ENCODE measurements at regions not wholly inside any gene's neighbourhood (a gene's known extent, or its start where the extent isn't known, plus 50 kb on each side); places are given as distances from the start of the nearest gene placed in this dataset. TPM values are rescaled to one million over a fixed set of nuclear protein-coding genes. Genes with fewer than 3 reads are reported as not detected.

- H3K23ac ChIP-seq (ENCODE audit: insufficient read length), result no peak overlapping the region
- H3K56ac ChIP-seq (replicated peaks; ENCODE audit: insufficient read length, low read depth, low read length), result no peak overlapping the region
- H4K91ac ChIP-seq (replicated peaks; ENCODE audit: insufficient read length, low read length), result no peak overlapping the region
- no peak overlapping the region for H2BK120ac ChIP-seq (replicated peaks; ENCODE audit: low read depth, low read length)
- no peak overlapping the region for H3K27ac ChIP-seq (ENCODE audit: low read depth, low read length)
- H3K36me3 ChIP-seq (ENCODE audit: control insufficient read depth in 2 of 4, insufficient read depth in 4 of 4, low read length in 3 of 4), result no peaks in the 10 kb centered on the region
- TF ChIP-seq BRCA1 (IDR thresholded peaks at IDR 0.05; ENCODE audit: low read depth, low read length), result no peak
- TF ChIP-seq RXRA (IDR thresholded peaks at IDR 0.05; ENCODE audit: insufficient read depth, low read depth, low read length), result no peak
- no peak overlapping the region for H2BK20ac ChIP-seq (ENCODE audit: low read length)
- H3K18ac ChIP-seq (ENCODE audit: extremely low read depth, low read length), result no peak overlapping the region
- H2BK5ac ChIP-seq (ENCODE audit: low read depth, low read length), result no peak overlapping the region
- FAIRE-seq, result no peak
- H4K20me1 ChIP-seq (replicated peaks in 1 of 2; ENCODE audit: control insufficient read depth in 1 of 2, insufficient read depth in 2 of 2, low read length in 2 of 2), result no peaks in the 10 kb centered on the region
- no peak overlapping the region for H3K4ac ChIP-seq (replicated peaks; ENCODE audit: insufficient read length, low read depth, low read length)
- H2BK15ac ChIP-seq (ENCODE audit: low read length), result no peak overlapping the region
- H2AFZ ChIP-seq (ENCODE audit: low read length), result peak overlapping the region; percentile 20; the same call in 1 of the 2 replicates
- no peak overlapping the region for H3K4me2 ChIP-seq (ENCODE audit: insufficient read depth in 1 of 2, low read depth in 2 of 2, low read length in 2 of 2)
- POLR2A ChIA-PET (ENCODE audit: partially characterized antibody), result no interaction called here
- no peaks in the 10 kb centered on the region for H3K4me1 ChIP-seq (replicated peaks in 1 of 4; ENCODE audit: control insufficient read depth in 3 of 4, insufficient read depth in 4 of 4, low read length in 3 of 4)
- peaks cover 0 to 3% of the 10 kb centered on the region in 2 experiments; a peak in 2 of 4 replicates for H3K9me3 ChIP-seq (ENCODE audit: insufficient read depth in 2 of 2, low read depth in 1 of 2, low read length in 1 of 2)
- no peaks in the 10 kb centered on the region for H3K27me3 ChIP-seq (replicated peaks in 1 of 4; ENCODE audit: control insufficient read depth in 3 of 4, extremely low read depth in 1 of 4, insufficient read depth in 3 of 4, low read length in 3 of 4)
- no peak overlapping the region for H4K8ac ChIP-seq (ENCODE audit: extremely low read depth, insufficient read depth, low read length)
- no peak overlapping the region for H2BK12ac ChIP-seq (ENCODE audit: low read depth, low read length)
- DNase-seq (ENCODE audit: low read depth in 1 of 2, low spot score in 2 of 2), result no peak
- H3K79me2 ChIP-seq (ENCODE audit: control insufficient read depth in 1 of 2, insufficient read depth in 2 of 2, low read length in 2 of 2), result no peaks in the 10 kb centered on the region
- no peaks in the 10 kb centered on the region for H3K79me1 ChIP-seq (ENCODE audit: low read depth, low read length)
- CTCF ChIA-PET (ENCODE audit: partially characterized antibody), result interaction anchor here (0.5 kb wide), 1 partner anchor 9 kb away, joined by 3 read pairs; no protein-coding TSS in a partner anchor
- H2AK5ac ChIP-seq (ENCODE audit: low read depth, low read length), result no peak overlapping the region
- H3K23me2 ChIP-seq (ENCODE audit: low read depth, low read length), result no peaks in the 10 kb centered on the region; the same call in 1 of the 2 replicates
- H4K5ac ChIP-seq (ENCODE audit: insufficient read length, low read depth, low read length), result no peak overlapping the region
- H3K9ac ChIP-seq (replicated peaks in 1 of 4; ENCODE audit: extremely low read depth in 1 of 4, low read depth in 3 of 4, low read length in 3 of 4), result no peak overlapping the region
- WGBS, 2 experiments (ENCODE audit: extremely low coverage in 1 of 2, insufficient coverage in 1 of 2, insufficient read length in 1 of 2, insufficient replicate concordance in 2 of 2, low coverage in 1 of 2, low lambda C conversion rate in 2 of 2, missing lambda C conversion rate in 1 of 2), result 78% methylated on average over 4 of the region's 4 CpGs; no CpG with 5 or more reads in 1 of the 2 experiments
- no peak overlapping the region for H3K4me3 ChIP-seq (ENCODE audit: extremely low read depth in 1 of 4, insufficient read depth in 2 of 4, low read depth in 3 of 4, low read length in 4 of 4)
- no peak overlapping the region for H3K14ac ChIP-seq (ENCODE audit: insufficient read length)
Observed at GRCh38 chr3:41148901-41149300, 50.4 kb upstream of the CTNNB1 start.

Small RNA genes in the stretch of these regions (small RNA-seq; reads per million reads assigned to genes)
- gene AC099560.2 (ENCODE audit: insufficient read depth) (not detected), gene HMGN2P24 (ENCODE audit: insufficient read depth) (not detected)
